ENCODE measurements at regions not wholly inside any gene's neighbourhood (a gene's known extent, or its start where the extent isn't known, plus 50 kb on each side); places are given as distances from the start of the nearest gene placed in this dataset.

DNA sequence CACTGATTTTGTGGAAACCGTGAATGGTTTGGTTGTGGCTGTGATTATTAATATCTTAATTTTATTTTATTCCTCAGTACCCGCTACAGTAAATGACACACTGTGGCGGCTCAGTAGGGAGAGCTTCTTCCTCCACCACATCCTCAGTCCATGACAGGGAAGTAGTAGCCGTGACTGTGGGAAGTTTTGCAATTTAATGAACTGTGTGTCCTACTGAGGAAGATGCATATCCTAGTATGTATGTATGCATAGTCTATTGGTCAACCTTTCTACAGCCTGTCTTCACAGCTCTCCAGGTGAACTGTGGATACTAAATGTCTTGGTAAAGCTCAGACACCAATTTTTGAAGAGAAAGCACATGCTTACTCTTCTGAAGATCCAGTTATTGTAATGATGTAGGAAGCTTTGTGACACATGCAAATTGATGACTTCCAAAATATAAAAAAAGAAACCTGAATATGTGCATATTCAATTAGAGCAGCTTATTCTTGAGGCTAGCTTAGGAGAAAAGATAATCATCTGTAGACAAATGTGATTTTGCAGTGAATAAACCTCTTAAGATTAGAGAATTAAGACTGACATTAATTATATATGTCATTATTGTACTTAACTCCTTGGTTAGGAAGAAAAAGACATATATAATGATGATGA lies 384.3 kb upstream of the CNTNAP5 start:
- Mint-ChIP-seq H3K4me1 (peaks cover 4% of the 10 kb centered on the region), H3K9me3 (no peaks in the 10 kb centered on the region), H3K27ac (no peak overlapping the region), H3K4me3 (no peak overlapping the region), H3K36me3 (ENCODE audit: low read depth) (no peaks in the 10 kb centered on the region), H3K27me3 (ENCODE audit: insufficient read depth) (no peaks in the 10 kb centered on the region)
- Histone ChIP-seq H3K27ac (ENCODE audit: low read depth, low read length) (no peak overlapping the region), H3K4me3 (ENCODE audit: low read length) (no peak overlapping the region), H3K9ac (ENCODE audit: extremely low read depth, low read length, poor library complexity, severe bottlenecking) (no peak overlapping the region), H3K4me1 (ENCODE audit: control insufficient read depth, insufficient read depth, low read length) (no peaks in the 10 kb centered on the region), H3K36me3 (ENCODE audit: control insufficient read depth, insufficient read depth, low read length) (no peaks in the 10 kb centered on the region), H3K9me3 (ENCODE audit: control insufficient read depth, low read length) (no peaks in the 10 kb centered on the region), H3K27me3 (ENCODE audit: control insufficient read depth, insufficient read depth, low read length, poor library complexity, severe bottlenecking) (no peaks in the 10 kb centered on the region)
- TF ChIP-seq, protein P1, sequence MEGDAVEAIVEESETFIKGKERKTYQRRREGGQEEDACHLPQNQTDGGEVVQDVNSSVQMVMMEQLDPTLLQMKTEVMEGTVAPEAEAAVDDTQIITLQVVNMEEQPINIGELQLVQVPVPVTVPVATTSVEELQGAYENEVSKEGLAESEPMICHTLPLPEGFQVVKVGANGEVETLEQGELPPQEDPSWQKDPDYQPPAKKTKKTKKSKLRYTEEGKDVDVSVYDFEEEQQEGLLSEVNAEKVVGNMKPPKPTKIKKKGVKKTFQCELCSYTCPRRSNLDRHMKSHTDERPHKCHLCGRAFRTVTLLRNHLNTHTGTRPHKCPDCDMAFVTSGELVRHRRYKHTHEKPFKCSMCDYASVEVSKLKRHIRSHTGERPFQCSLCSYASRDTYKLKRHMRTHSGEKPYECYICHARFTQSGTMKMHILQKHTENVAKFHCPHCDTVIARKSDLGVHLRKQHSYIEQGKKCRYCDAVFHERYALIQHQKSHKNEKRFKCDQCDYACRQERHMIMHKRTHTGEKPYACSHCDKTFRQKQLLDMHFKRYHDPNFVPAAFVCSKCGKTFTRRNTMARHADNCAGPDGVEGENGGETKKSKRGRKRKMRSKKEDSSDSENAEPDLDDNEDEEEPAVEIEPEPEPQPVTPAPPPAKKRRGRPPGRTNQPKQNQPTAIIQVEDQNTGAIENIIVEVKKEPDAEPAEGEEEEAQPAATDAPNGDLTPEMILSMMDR (conservative IDR thresholded peaks at IDR 0.05): no peak
- WGBS, 2 experiments (ENCODE audit: insufficient coverage in 1 of 2, insufficient read length in 1 of 2): 100% methylated on average over 3 of the region's 4 CpGs; no CpG with 5 or more reads in 1 of the 2 experiments
- no peak for DNase-seq

DNA sequence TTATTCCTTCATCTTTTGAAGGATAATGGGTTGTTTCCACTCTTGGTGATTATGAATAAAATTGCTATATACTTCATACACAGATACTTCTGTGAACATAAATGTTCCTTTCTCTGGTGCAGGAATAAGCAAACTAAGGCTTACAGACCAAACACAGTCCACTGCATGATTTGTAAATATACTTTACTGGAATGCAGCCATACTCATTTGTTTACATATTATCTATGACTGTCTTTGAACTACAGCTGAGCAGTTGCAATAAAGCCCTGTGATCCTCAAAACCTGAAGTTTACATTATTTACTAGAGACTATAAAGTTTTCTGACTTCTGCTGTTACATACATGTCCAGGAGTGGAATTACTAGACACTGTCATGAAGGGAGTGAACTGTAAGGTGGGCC lies 381.0 kb upstream of the CNTNAP5 start:
- Mint-ChIP-seq H3K4me1 (peaks cover 6% of the 10 kb centered on the region), H3K9me3 (no peaks in the 10 kb centered on the region), H3K27me3 (ENCODE audit: insufficient read depth) (no peaks in the 10 kb centered on the region), H3K4me3 (no peak overlapping the region), H3K27ac (no peak overlapping the region), H3K36me3 (ENCODE audit: low read depth) (no peaks in the 10 kb centered on the region)
- no peaks in the 10 kb centered on the region for H3K9me3 ChIP-seq (ENCODE audit: control insufficient read depth, low read length)
- no peaks in the 10 kb centered on the region for H3K36me3 ChIP-seq (ENCODE audit: control insufficient read depth, insufficient read depth, low read length)
- H3K27ac ChIP-seq (ENCODE audit: low read depth, low read length): no peak overlapping the region
- no peak overlapping the region for H3K9ac ChIP-seq (ENCODE audit: extremely low read depth, low read length, poor library complexity, severe bottlenecking)
- no peak overlapping the region for H3K4me3 ChIP-seq (ENCODE audit: low read length)
- no peaks in the 10 kb centered on the region for H3K4me1 ChIP-seq (ENCODE audit: control insufficient read depth, insufficient read depth, low read length)
- H3K27me3 ChIP-seq (ENCODE audit: control insufficient read depth, insufficient read depth, low read length, poor library complexity, severe bottlenecking): no peaks in the 10 kb centered on the region
- DNase-seq: no peak
- TF ChIP-seq, protein P1 (conservative IDR thresholded peaks at IDR 0.05): no peak

DNA sequence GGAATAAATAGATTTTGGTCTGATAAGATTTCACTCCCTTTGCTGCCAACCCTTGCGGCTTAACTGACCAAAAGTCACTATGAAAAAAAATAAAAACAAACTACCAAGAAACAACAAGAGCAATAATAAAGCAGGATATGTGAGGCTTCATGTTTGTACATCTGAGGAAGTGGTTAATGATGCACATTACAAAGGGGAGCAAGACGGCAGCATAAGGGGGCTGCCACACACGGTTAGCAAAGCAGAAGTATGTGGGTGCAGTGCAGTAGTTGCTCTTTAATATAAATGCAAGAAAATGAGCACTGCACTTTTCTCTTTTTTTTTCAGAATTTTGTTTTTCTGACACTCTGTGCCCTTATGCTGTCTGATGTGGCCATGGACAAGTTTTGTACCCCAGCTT lies 377.1 kb upstream of the CNTNAP5 start:
- TF ChIP-seq, protein P1 (conservative IDR thresholded peaks at IDR 0.05): no peak
- no peak overlapping the region for H3K27ac ChIP-seq (ENCODE audit: low read depth, low read length)
- 94 to 100% methylated on average over 1 to 3 of the region's 3 CpGs for WGBS, 2 experiments (ENCODE audit: insufficient coverage in 1 of 2, insufficient read length in 1 of 2)
- Mint-ChIP-seq H3K36me3 (ENCODE audit: low read depth) (no peaks in the 10 kb centered on the region), H3K9me3 (no peaks in the 10 kb centered on the region), H3K27ac (no peak overlapping the region), H3K27me3 (ENCODE audit: insufficient read depth) (no peaks in the 10 kb centered on the region), H3K4me1 (peaks cover 11% of the 10 kb centered on the region), H3K4me3 (no peak overlapping the region)
- no peaks in the 10 kb centered on the region for H3K27me3 ChIP-seq (ENCODE audit: control insufficient read depth, insufficient read depth, low read length, poor library complexity, severe bottlenecking)
- no peaks in the 10 kb centered on the region for H3K9me3 ChIP-seq (ENCODE audit: control insufficient read depth, low read length)
- H3K4me3 ChIP-seq (ENCODE audit: low read length): no peak overlapping the region
- no peaks in the 10 kb centered on the region for H3K36me3 ChIP-seq (ENCODE audit: control insufficient read depth, insufficient read depth, low read length)
- no peak overlapping the region for H3K9ac ChIP-seq (ENCODE audit: extremely low read depth, low read length, poor library complexity, severe bottlenecking)
- no peak for DNase-seq
- peaks cover 5% of the 10 kb centered on the region for H3K4me1 ChIP-seq (ENCODE audit: control insufficient read depth, insufficient read depth, low read length)
